ENCODE measurements at regions not wholly inside any gene's neighbourhood (a gene's known extent, or its start where the extent isn't known, plus 50 kb on each side); places are given as distances from the start of the nearest gene placed in this dataset.
"Not testable (repeated sequence)": the region's sequence is repeated elsewhere in the genome, so short reads cannot be mapped to it uniquely, and the experiment has no call there.

DNA sequence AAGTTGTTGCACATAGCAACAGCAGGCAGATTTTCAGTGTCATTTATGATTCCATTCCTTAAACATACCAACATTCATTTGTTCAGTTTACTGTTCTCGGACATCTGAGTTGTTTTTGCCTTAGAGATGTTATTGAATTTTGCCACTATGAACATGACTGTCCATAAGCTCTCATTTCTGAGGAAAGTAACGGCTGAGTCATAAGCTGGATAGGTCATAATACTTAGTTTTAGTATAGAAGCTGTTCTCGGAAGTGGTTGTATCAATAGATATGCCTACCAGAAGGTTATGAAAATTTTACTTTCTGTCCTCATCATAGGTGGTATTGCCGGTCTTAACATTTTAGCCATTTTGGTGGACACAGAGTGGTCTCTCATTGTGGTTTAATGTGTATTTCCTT, 157.1 kb upstream of the CLNK start:
- H3K9me3 Mint-ChIP-seq (ENCODE audit: low read depth): no peaks in the 10 kb centered on the region
- no peak overlapping the region for H3K4me3 Mint-ChIP-seq (ENCODE audit: low read depth)
- H3K36me3 Mint-ChIP-seq (ENCODE audit: insufficient read depth): no peaks in the 10 kb centered on the region
- no peak overlapping the region for H3K27ac Mint-ChIP-seq
- TF ChIP-seq, protein P1, sequence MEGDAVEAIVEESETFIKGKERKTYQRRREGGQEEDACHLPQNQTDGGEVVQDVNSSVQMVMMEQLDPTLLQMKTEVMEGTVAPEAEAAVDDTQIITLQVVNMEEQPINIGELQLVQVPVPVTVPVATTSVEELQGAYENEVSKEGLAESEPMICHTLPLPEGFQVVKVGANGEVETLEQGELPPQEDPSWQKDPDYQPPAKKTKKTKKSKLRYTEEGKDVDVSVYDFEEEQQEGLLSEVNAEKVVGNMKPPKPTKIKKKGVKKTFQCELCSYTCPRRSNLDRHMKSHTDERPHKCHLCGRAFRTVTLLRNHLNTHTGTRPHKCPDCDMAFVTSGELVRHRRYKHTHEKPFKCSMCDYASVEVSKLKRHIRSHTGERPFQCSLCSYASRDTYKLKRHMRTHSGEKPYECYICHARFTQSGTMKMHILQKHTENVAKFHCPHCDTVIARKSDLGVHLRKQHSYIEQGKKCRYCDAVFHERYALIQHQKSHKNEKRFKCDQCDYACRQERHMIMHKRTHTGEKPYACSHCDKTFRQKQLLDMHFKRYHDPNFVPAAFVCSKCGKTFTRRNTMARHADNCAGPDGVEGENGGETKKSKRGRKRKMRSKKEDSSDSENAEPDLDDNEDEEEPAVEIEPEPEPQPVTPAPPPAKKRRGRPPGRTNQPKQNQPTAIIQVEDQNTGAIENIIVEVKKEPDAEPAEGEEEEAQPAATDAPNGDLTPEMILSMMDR (IDR thresholded peaks at IDR 0.05; ENCODE audit: unreplicated experiment): no peak
- no peaks in the 10 kb centered on the region for H3K27me3 Mint-ChIP-seq
- peaks cover 4% of the 10 kb centered on the region for H3K4me1 Mint-ChIP-seq (ENCODE audit: low read depth)
- no peak for DNase-seq (ENCODE audit: low spot score, unreplicated experiment)

DNA sequence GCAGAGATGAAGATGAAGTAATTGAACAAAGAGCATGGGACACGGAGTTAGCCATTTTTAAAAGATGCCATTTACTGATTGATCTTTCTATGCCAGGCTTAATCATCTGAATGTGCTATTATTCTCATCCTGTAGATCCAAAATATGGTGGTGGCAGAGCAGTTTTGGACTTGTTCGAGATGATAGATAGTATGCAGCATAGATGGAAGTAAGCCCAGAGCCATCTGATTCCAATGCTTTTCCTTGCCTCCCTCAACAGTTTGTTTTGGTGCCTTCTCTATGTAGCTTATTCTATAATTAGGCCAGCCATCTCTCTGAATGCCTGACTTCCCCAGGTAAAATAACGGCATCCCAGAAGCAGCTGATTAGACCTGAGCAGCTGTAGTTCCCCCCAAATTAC, 152.6 kb upstream of the CLNK start:
- Mint-ChIP-seq H3K4me1 (ENCODE audit: low read depth) (peaks cover 21% of the 10 kb centered on the region), H3K27me3 (no peaks in the 10 kb centered on the region), H3K9me3 (ENCODE audit: low read depth) (no peaks in the 10 kb centered on the region), H3K27ac (no peak overlapping the region), H3K4me3 (ENCODE audit: low read depth) (no peak overlapping the region), H3K36me3 (ENCODE audit: insufficient read depth) (no peaks in the 10 kb centered on the region)
- no peak for DNase-seq (ENCODE audit: low spot score, unreplicated experiment)
- TF ChIP-seq, protein P1 (IDR thresholded peaks at IDR 0.05; ENCODE audit: unreplicated experiment): no peak

DNA sequence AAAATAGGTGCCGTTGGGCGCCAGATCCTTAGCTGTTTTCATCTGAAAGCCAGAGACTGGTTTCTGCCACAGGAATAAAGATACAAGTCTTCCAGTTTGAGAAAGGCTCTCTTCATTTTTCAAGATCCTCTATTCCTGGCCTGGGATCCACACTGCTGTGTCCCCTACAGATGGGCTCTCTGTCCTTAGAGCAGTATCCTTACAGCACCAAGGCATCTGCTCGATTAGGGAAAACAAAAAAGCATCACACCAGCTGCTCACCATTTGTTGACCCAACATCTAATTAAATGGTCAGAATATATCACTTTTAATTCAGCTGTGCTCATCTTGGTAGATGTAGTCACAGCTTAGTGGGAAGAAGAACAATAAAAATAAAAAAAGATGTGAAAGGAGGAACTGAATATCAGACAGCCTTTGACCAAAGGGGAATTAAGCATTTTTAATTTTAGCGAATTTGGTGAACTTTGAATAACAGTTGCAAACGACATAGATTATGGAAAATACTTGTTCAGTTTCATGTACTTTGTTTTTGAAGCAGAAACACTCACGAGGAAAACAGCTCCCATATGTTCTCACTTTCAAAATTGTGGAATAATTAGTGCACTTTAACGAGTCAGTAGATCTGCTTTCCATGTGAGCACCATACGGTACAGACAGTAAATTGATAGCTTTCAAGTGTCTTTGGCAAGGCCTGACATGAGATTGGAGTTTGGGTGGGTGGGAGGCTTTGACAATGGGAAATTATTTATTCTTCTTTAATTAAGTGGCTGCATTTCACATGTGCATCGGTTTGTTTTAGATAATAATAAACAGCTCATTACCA, 148.4 kb upstream of the CLNK start:
- peaks cover 7% of the 10 kb centered on the region for H3K9me3 Mint-ChIP-seq (ENCODE audit: low read depth)
- TF ChIP-seq, protein P1 (IDR thresholded peaks at IDR 0.05; ENCODE audit: unreplicated experiment): no peak
- H3K27me3 Mint-ChIP-seq: no peaks in the 10 kb centered on the region
- H3K4me3 Mint-ChIP-seq (ENCODE audit: low read depth): no peak overlapping the region
- no peaks in the 10 kb centered on the region for H3K36me3 Mint-ChIP-seq (ENCODE audit: insufficient read depth)
- DNase-seq (ENCODE audit: low spot score, unreplicated experiment): no peak
- H3K4me1 Mint-ChIP-seq (ENCODE audit: low read depth): peaks cover 21% of the 10 kb centered on the region
- no peak overlapping the region for H3K27ac Mint-ChIP-seq

DNA sequence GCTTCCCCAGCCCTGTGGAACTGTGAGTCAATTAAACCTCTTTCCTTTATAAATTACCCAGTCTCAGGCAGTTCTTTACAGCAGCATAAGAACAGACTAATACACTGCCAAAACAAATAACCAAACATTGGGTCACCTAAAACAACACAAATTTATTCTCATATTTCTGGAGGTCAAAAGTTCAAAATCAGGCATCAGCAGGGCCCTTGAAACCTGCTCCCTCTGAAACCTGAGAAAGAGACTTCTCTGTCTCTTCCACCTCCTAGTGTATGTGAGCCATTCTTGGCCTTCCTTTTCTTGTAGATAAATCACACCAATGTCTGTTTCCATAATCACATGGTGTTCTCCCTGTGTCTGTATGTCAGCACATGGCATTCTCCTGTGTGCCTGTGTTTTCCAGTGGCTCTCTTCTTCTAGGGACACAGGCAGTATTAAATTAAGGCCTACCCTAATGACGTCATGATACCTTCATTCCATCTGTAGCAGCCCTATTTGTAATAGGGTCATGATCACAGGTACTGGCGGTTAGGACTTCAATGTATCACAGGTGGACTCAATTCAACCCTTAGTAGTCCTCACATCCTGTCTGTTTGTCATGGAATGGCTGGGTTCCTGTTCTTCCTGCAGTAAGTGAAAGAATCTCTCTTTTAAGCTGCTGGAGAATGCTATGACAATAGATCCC, 147.3 kb upstream of the CLNK start:
- Mint-ChIP-seq H3K4me1 (ENCODE audit: low read depth) (peaks cover 18% of the 10 kb centered on the region), H3K27me3 (no peaks in the 10 kb centered on the region), H3K36me3 (ENCODE audit: insufficient read depth) (no peaks in the 10 kb centered on the region), H3K4me3 (ENCODE audit: low read depth) (no peak overlapping the region), H3K9me3 (ENCODE audit: low read depth) (peaks cover 7% of the 10 kb centered on the region), H3K27ac (no peak overlapping the region)
- TF ChIP-seq, protein P1 (IDR thresholded peaks at IDR 0.05; ENCODE audit: unreplicated experiment): no peak
- no peak for DNase-seq (ENCODE audit: low spot score, unreplicated experiment)

DNA sequence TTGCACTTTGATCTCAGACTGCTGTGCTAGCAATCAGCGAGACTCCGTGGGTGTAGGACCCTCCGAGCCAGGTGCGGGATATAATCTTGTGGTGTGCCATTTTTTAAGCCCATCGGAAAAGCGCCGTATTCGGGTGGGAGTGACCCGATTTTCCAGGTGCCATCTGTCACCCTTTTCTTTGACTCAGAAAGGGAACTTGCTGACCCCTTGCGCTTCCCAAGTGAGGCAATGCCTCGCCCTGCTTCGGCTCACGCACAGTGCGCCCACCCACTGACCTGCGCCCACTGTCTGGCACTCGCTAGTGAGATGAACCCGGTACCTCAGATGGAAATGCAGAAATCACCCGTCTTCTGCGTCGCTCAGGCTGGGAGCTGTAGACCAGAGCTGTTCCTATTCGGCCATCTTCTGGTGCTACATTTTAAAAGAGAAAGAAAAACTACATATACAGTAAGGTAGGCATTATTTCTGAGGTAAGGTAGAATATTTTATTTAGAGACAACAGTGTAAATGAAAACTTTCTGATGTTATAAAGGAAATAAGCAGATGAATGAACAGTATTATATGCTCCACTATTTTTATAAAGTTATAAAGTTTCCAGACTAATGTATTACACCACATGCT, 144.5 kb upstream of the CLNK start:
- peak overlapping the region; percentile 63 for H3K4me3 Mint-ChIP-seq (ENCODE audit: low read depth)
- H3K27ac Mint-ChIP-seq: peak overlapping the region; percentile 64
- H3K27me3 Mint-ChIP-seq; H3K9me3 Mint-ChIP-seq (ENCODE audit: low read depth); H3K36me3 Mint-ChIP-seq (ENCODE audit: insufficient read depth); DNase-seq (ENCODE audit: low spot score, unreplicated experiment); H3K4me1 Mint-ChIP-seq (ENCODE audit: low read depth): not testable (repeated sequence)

Measured in progenitor cell of endocrine pancreas (in vitro differentiated cells).